Stimulated activated naive B cell treated with anti-CD40 and anti-IgM and Interleukin-4, amounts not matched to agents 10 μg/mL and 1 μg/mL and 100 μg/mL, for 72 hours (primary cell): ENCODE measurements at regions not wholly inside any gene's neighbourhood (a gene's known extent, or its start where the extent isn't known, plus 50 kb on each side); places are given as distances from the start of the nearest gene placed in this dataset.

Experiments used
- ATAC-seq, 2 donors: fragments of 150-1000 bp; cut with Tn5 transposase; replicated peaks; 2 replicates each; pipeline ENCODE4 v1.10.0; 2021; ENCODE audit warnings: moderate library complexity in 1 of 2
- DNase-seq: peaks from one replicate; pipeline ENCODE4 v3.0.0; 2021
- H3K27ac Mint-ChIP-seq: one replicate; pipeline ENCODE4 v1.8.0; 2022; ENCODE audit warnings: mild to moderate bottlenecking, mixed read lengths
- H3K27me3 Mint-ChIP-seq, 2 donors: one replicate each; pipeline ENCODE4 v1.8.0; 2022; ENCODE audit warnings: mixed read lengths in 2 of 2
- H3K36me3 Mint-ChIP-seq, 2 donors: one replicate each; pipeline ENCODE4 v1.8.0; 2022; ENCODE audit warnings: mixed read lengths in 2 of 2, mild to moderate bottlenecking in 1 of 2
- H3K4me1 Mint-ChIP-seq, 2 donors: one replicate each; pipeline ENCODE4 v1.8.0; 2022; ENCODE audit warnings: mixed read lengths in 2 of 2, mild to moderate bottlenecking in 1 of 2
- H3K4me3 Mint-ChIP-seq, 2 donors: one replicate each; pipeline ENCODE4 v1.8.0; 2022; ENCODE audit warnings: mild to moderate bottlenecking in 2 of 2, mixed read lengths in 2 of 2, moderate library complexity in 1 of 2
- H3K9me3 Mint-ChIP-seq, 2 donors: one replicate each; pipeline ENCODE4 v1.8.0; 2022; ENCODE audit warnings: mixed read lengths in 2 of 2, mild to moderate bottlenecking in 1 of 2

- H3K4me1 Mint-ChIP-seq, result no peaks in the 10 kb centered on the region
- no peak overlapping the region for H3K27ac Mint-ChIP-seq
- H3K36me3 Mint-ChIP-seq, result peaks cover 0 to 3% of the 10 kb centered on the region in 2 donors
- ATAC-seq, result no peak
- H3K9me3 Mint-ChIP-seq, result peaks cover 23 to 36% of the 10 kb centered on the region in 2 donors
- H3K27me3 Mint-ChIP-seq, result peaks cover 0 to 13% of the 10 kb centered on the region in 2 donors
- H3K4me3 Mint-ChIP-seq, result no peak overlapping the region
- DNase-seq, result no peak
Measured at GRCh38 chr19:28669804-28670203, 543.1 kb downstream of the UQCRFS1 start.

GRCh38 chr19:28667348-28667977, 545.5 kb downstream of the UQCRFS1 start:
- DNase-seq (no peak), ATAC-seq (no peak)
- H3K27ac Mint-ChIP-seq, result no peak overlapping the region
- peaks cover 0 to 3% of the 10 kb centered on the region in 2 donors for H3K36me3 Mint-ChIP-seq
- peaks cover 0 to 18% of the 10 kb centered on the region in 2 donors for H3K27me3 Mint-ChIP-seq
- no peaks in the 10 kb centered on the region for H3K4me1 Mint-ChIP-seq
- H3K9me3 Mint-ChIP-seq, result peaks cover 18 to 32% of the 10 kb centered on the region in 2 donors
- H3K4me3 Mint-ChIP-seq, result no peak overlapping the region

DNA sequence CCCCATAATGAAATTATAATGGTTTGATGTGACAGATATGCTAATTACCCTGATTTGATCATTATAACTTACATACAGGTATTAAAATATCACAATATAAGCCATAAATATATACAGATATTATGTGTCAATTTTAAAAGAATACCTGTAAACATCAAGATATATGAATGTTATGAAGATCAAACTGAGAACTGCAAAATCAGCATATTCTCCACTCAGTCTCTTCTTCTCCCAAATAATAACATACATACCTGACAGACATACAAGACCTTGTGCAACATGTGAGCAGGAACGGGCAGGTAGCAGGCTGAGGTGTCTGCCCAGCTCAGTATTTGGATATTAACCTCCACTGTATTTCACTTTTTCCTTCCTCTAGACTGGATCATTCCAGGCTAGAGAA, 547.2 kb downstream of the UQCRFS1 start:
- Mint-ChIP-seq H3K36me3 (peaks cover 0 to 3% of the 10 kb centered on the region in 2 donors), H3K4me3 (no peak overlapping the region), H3K9me3 (peaks cover 20 to 33% of the 10 kb centered on the region in 2 donors), H3K27ac (no peak overlapping the region), H3K27me3 (peaks cover 0 to 18% of the 10 kb centered on the region in 2 donors), H3K4me1 (no peaks in the 10 kb centered on the region)
- no peak for ATAC-seq
- no peak for DNase-seq

DNA sequence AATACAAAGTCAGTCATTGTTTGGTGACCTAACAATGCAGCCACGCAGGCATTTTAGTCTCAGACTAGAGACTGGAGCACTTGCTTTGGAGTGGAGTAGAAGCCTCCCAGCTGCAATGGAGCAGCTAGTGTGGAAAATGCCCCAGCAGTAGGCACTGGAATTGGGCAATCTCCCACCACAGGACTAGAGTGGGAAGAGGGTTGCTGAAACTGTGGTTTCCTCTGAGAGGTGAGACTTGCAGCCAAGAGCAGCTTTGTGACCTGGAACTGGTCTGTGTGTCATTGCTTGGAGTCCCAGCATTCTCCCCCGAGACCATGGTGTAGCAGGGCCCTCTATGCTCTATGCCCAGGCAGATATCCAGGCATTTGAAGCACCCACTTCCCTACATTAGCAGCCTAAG, 556.3 kb downstream of the UQCRFS1 start:
- Mint-ChIP-seq H3K27ac (no peak overlapping the region), H3K36me3 (peaks cover 0 to 3% of the 10 kb centered on the region in 2 donors), H3K27me3 (no peaks in the 10 kb centered on the region), H3K4me1 (no peaks in the 10 kb centered on the region), H3K4me3 (no peak overlapping the region), H3K9me3 (peaks cover 15 to 32% of the 10 kb centered on the region in 2 donors)
- ATAC-seq (no peak), DNase-seq (no peak)

- Mint-ChIP-seq H3K4me3 (no peak overlapping the region), H3K36me3 (peaks cover 0 to 3% of the 10 kb centered on the region in 2 donors), H3K27me3 (peaks cover 0 to 4% of the 10 kb centered on the region in 2 donors), H3K9me3 (peaks cover 12 to 25% of the 10 kb centered on the region in 2 donors), H3K4me1 (no peaks in the 10 kb centered on the region), H3K27ac (no peak overlapping the region)
- DNase-seq (no peak), ATAC-seq (no peak)
Measured at GRCh38 chr19:28655054-28655453, 557.9 kb downstream of the UQCRFS1 start.

GRCh38 chr19:28652765-28653164, 560.2 kb downstream of the UQCRFS1 start:
- Mint-ChIP-seq H3K27ac (no peak overlapping the region), H3K27me3 (peaks cover 0 to 6% of the 10 kb centered on the region in 2 donors), H3K36me3 (no peaks in the 10 kb centered on the region), H3K4me1 (no peaks in the 10 kb centered on the region), H3K4me3 (no peak overlapping the region), H3K9me3 (peaks cover 4 to 14% of the 10 kb centered on the region in 2 donors)
- ATAC-seq (no peak), DNase-seq (no peak)

DNA sequence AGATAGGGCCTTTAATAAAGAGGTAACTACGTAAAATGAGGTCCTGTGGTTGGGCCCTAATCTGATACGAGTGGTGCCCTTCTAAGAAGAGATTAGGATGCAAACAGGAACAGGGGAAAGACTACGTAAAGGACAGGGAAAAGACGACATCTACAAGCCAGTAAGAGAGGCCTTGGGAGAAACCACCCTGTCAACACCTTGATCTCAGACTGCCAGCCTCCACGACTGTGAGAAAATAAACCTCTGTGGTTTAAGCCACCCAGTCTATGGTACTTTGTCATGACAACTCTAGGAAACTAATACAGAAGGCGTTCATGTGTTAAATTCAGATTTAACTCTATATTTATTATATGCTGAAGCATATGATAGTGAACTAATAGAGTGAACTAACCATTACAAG, 566.3 kb downstream of the UQCRFS1 start:
- no peak overlapping the region for H3K4me3 Mint-ChIP-seq

DNA sequence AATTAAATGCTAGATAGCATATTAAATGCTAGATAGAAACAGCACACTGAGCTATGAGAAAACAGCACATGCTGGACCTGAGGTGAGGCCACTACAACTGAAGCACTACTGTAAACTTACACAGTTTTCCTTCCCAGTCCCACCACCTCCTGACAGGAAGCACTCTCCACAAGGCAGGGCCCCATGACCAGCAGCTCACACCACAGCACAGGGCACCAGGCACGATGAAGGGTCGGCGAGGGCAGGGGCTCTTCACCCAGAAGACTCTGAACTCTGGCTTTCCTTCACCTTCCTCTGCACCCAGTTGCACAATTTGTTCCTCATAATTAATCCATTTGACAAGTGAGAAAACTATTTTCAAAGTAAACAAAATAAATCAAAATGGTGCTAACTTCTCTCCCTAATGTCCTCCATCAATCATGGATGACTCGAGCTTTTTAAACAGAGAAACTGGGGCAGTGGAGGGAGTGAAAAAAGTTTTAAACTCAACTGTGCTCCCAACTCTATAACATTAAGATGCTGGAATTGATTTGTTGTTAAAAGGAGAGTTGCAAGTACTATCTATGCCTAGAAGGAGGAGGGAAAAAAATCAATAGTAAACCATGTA, 568.7 kb downstream of the UQCRFS1 start:
- DNase-seq (no peak), ATAC-seq (no peak)
- Mint-ChIP-seq H3K4me1 (no peaks in the 10 kb centered on the region), H3K4me3 (no peak overlapping the region), H3K9me3 (peaks cover 0 to 3% of the 10 kb centered on the region in 2 donors), H3K27ac (no peak overlapping the region), H3K27me3 (peaks cover 4 to 6% of the 10 kb centered on the region in 2 donors), H3K36me3 (no peaks in the 10 kb centered on the region)

More for the DNA sequence above, 566.3 kb downstream of the UQCRFS1 start:
- ATAC-seq, result no peak
- Mint-ChIP-seq H3K27me3 (peaks cover 4 to 12% of the 10 kb centered on the region in 2 donors), H3K9me3 (peaks cover 0 to 3% of the 10 kb centered on the region in 2 donors), H3K36me3 (no peaks in the 10 kb centered on the region), H3K27ac (no peak overlapping the region), H3K4me1 (no peaks in the 10 kb centered on the region)
- DNase-seq, result no peak

DNA sequence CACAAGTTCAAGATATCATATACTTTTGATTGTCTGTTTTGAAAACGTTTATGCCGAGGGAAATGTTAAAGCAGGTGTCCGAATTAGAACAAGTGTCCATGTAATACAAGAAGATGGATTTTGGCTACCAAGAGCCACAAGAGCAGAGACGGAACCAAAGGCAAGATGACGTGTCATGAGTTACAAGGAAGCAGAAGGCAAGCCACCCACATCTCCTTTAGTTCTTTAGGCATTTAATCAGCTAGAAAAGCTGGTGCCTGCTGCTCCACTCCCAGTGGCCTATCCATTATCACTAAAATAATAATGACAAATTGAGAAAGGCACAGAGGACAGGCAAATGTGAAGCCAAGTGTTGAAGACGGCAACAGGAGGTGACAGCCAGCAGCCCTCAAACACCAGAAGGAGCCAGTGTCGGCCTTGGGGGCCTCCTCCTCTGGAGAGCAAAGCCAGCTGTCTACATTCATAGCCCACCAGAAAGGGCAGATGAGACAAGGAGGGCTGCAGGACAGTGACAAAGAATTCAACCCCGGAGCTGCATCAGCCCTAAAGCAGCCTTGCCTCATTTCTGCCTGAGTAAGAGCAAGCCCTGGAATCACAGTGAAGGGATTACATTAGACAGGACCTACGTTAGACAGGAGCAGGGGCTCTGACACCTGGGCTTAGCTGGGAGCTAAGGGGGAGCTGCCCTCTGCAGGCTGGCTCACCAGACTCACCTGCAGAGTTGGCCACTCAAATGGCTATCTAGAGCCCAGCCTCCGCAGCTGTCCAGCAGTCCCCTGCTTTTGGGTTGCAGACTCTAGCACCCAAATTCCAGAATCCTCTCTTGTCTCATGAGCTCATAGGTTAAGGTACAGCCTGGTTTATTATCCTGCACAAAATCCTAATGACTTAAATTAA, 569.9 kb downstream of the UQCRFS1 start:
- H3K9me3 Mint-ChIP-seq, result peaks cover 0 to 3% of the 10 kb centered on the region in 2 donors
- ATAC-seq, result no peak

GRCh38 chr19:28641395-28641794, 571.6 kb downstream of the UQCRFS1 start:
- Mint-ChIP-seq H3K9me3 (peaks cover 0 to 3% of the 10 kb centered on the region in 2 donors), H3K4me1 (no peaks in the 10 kb centered on the region), H3K36me3 (no peaks in the 10 kb centered on the region), H3K4me3 (no peak overlapping the region), H3K27me3 (peaks cover 4 to 6% of the 10 kb centered on the region in 2 donors), H3K27ac (no peak overlapping the region)
- no peak for DNase-seq
- ATAC-seq, result no peak

More for the DNA sequence above, 569.9 kb downstream of the UQCRFS1 start:
- Mint-ChIP-seq H3K4me3 (no peak overlapping the region), H3K4me1 (no peaks in the 10 kb centered on the region), H3K27me3 (peaks cover 4 to 6% of the 10 kb centered on the region in 2 donors), H3K36me3 (no peaks in the 10 kb centered on the region), H3K27ac (no peak overlapping the region)
- DNase-seq, result no peak

GRCh38 chr19:28640506-28640905, 572.4 kb downstream of the UQCRFS1 start:
- no peak overlapping the region for H3K4me3 Mint-ChIP-seq
- no peak for DNase-seq
- no peak for ATAC-seq
- H3K9me3 Mint-ChIP-seq, result peaks cover 0 to 3% of the 10 kb centered on the region in 2 donors
- H3K27ac Mint-ChIP-seq, result no peak overlapping the region
- no peaks in the 10 kb centered on the region for H3K4me1 Mint-ChIP-seq
- H3K27me3 Mint-ChIP-seq, result peaks cover 4 to 6% of the 10 kb centered on the region in 2 donors
- H3K36me3 Mint-ChIP-seq, result no peaks in the 10 kb centered on the region

GRCh38 chr19:28638445-28638844, 574.5 kb downstream of the UQCRFS1 start:
- H3K36me3 Mint-ChIP-seq, result no peaks in the 10 kb centered on the region
- no peak for ATAC-seq
- peaks cover 4 to 6% of the 10 kb centered on the region in 2 donors for H3K27me3 Mint-ChIP-seq
- H3K9me3 Mint-ChIP-seq, result peaks cover 1 to 3% of the 10 kb centered on the region in 2 donors
- DNase-seq, result no peak
- no peak overlapping the region for H3K4me3 Mint-ChIP-seq
- no peak overlapping the region for H3K27ac Mint-ChIP-seq
- H3K4me1 Mint-ChIP-seq, result peaks cover 0 to 6% of the 10 kb centered on the region in 2 donors

- Mint-ChIP-seq H3K9me3 (peaks cover 0 to 1% of the 10 kb centered on the region in 2 donors), H3K36me3 (no peaks in the 10 kb centered on the region), H3K4me3 (no peak overlapping the region), H3K27me3 (peaks cover 0 to under 1% of the 10 kb centered on the region in 2 donors), H3K27ac (no peak overlapping the region), H3K4me1 (peaks cover 5 to 22% of the 10 kb centered on the region in 2 donors)
- DNase-seq, result no peak
- ATAC-seq, result no peak
Measured at GRCh38 chr19:28636706-28637105, 576.2 kb downstream of the UQCRFS1 start.

DNA sequence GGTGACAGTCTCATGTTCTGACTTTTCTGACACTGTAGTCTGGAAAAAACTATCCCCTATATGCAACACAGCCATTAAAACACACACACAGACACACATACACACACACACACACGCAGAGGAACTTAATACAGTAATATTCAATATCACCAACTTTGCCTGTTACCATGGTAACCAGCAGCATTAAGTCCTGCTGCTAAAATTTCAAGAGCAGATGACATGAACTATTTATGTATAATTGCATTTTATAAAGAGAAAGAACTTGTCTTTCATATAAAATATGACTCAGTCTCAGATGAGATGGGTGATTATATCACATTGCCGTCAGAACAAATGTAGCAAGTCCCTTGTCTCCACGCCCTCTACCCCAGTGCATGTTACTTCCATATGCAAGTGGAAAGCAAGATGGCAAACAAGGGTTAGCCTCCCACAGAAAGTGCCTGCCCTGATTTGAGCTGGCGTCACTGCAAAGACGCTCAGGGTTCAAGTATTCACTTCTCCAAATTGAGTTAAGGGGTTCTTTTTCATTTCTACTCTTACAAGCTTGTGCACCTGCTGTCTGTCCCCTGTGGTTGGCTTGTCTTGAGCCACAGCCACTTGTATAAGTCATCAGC, 576.8 kb downstream of the UQCRFS1 start:
- ATAC-seq, result no peak
- Mint-ChIP-seq H3K4me1 (peaks cover 5 to 22% of the 10 kb centered on the region in 2 donors), H3K4me3 (no peak overlapping the region), H3K27ac (no peak overlapping the region), H3K27me3 (no peaks in the 10 kb centered on the region), H3K9me3 (peaks cover 0 to 1% of the 10 kb centered on the region in 2 donors), H3K36me3 (no peaks in the 10 kb centered on the region)
- DNase-seq, result no peak
